Mesendoderm (in vitro differentiated cells): ENCODE measurements at regions not wholly inside any gene's neighbourhood (a gene's known extent, or its start where the extent isn't known, plus 50 kb on each side); places are given as distances from the start of the nearest gene placed in this dataset.

ENCODE experiments used
- DNase-seq: peaks from one replicate; pipeline ENCODE4 v3.0.0; 2013
- H2AK5ac ChIP-seq: 2 replicates; pipeline ENCODE4 v1.6.1; 2013; ENCODE audit warnings: low read length, inconsistent platforms
- H2BK120ac ChIP-seq: 2 replicates; pipeline ENCODE4 v1.6.1; 2013; ENCODE audit warnings: low read depth, mild to moderate bottlenecking, low read length, moderate library complexity, mixed read lengths
- H2BK15ac ChIP-seq: replicated peaks from 2 replicates; pipeline ENCODE4 v1.6.1; 2013; ENCODE audit warnings: low read depth, mild to moderate bottlenecking, moderate library complexity
- H2BK5ac ChIP-seq: 2 replicates; pipeline ENCODE4 v1.6.1; 2013; ENCODE audit warnings: low read length, inconsistent platforms
- H3K18ac ChIP-seq: 2 replicates; pipeline ENCODE4 v1.6.1; 2013; ENCODE audit warnings: mild to moderate bottlenecking, low read length, mixed read lengths
- H3K23ac ChIP-seq: one replicate; pipeline ENCODE4 v1.6.1; 2013; ENCODE audit warnings: low read length
- H3K27ac ChIP-seq: 2 replicates; pipeline ENCODE4 v1.5.1; 2013; ENCODE audit warnings: low read depth, mild to moderate bottlenecking, inconsistent platforms, low read length, moderate library complexity
- H3K27me3 ChIP-seq: 2 replicates; pipeline ENCODE4 v1.6.1; 2013; ENCODE audit warnings: low read length, control low read depth, mild to moderate bottlenecking, inconsistent platforms; ENCODE audit not compliant: insufficient read depth, poor library complexity
- H3K36me3 ChIP-seq: 2 replicates; pipeline ENCODE4 v1.6.1; 2013; ENCODE audit warnings: low read length, inconsistent platforms; ENCODE audit not compliant: control insufficient read depth, insufficient read depth
- H3K4ac ChIP-seq: one replicate; pipeline ENCODE4 v1.6.1; 2013; ENCODE audit warnings: low read depth, mild to moderate bottlenecking, low read length, moderate library complexity
- H3K4me1 ChIP-seq: 2 replicates; pipeline ENCODE4 v1.6.1; 2013; ENCODE audit warnings: low read depth, low read length, inconsistent platforms; ENCODE audit not compliant: control insufficient read depth
- H3K4me2 ChIP-seq: 2 replicates; pipeline ENCODE4 v1.6.1; 2013; ENCODE audit warnings: low read length
- H3K4me3 ChIP-seq: 2 replicates; pipeline ENCODE4 v1.5.1; 2013; ENCODE audit warnings: mild to moderate bottlenecking, low read length
- H3K56ac ChIP-seq: one replicate; pipeline ENCODE4 v1.6.1; 2013; ENCODE audit warnings: low read length
- H3K79me1 ChIP-seq: 2 replicates; pipeline ENCODE4 v1.6.1; 2013; ENCODE audit warnings: low read length, inconsistent platforms
- H3K79me2 ChIP-seq: 2 replicates; pipeline ENCODE4 v1.6.1; 2013; ENCODE audit warnings: mild to moderate bottlenecking, low read length; ENCODE audit not compliant: control insufficient read depth, insufficient read depth
- H3K9ac ChIP-seq: 2 replicates; pipeline ENCODE4 v1.6.1; 2013; ENCODE audit warnings: low read length, inconsistent platforms
- H4K5ac ChIP-seq: one replicate; pipeline ENCODE4 v1.6.1; 2013; ENCODE audit warnings: low read length
- H4K8ac ChIP-seq: one replicate; pipeline ENCODE4 v1.6.1; 2013; ENCODE audit warnings: low read depth, mild to moderate bottlenecking, control low read depth, low read length, moderate library complexity
- WGBS: extraction: QIAGEN DNeasy Blood & Tissue Kit; methylation state at CpG from one replicate; pipeline ENCODE4 v1.1.7; 2013; ENCODE audit warnings: low lambda C conversion rate, missing lambda C conversion rate; ENCODE audit not compliant: insufficient coverage; ENCODE audit errors: extremely low coverage; 5-methylcytosine and 5-hydroxymethylcytosine counted together

- Histone ChIP-seq H3K27me3 (no peaks in the 10 kb centered on the region), H2BK5ac (no peak overlapping the region), H4K5ac (no peak overlapping the region), H3K27ac (no peak overlapping the region), H3K79me1 (no peaks in the 10 kb centered on the region), H2BK120ac (peak overlapping the region; percentile 38), H4K8ac (no peak overlapping the region), H3K36me3 (no peaks in the 10 kb centered on the region), H3K4me3 (no peak overlapping the region), H3K18ac (peak overlapping the region; percentile 28), H3K4ac (no peak overlapping the region), H3K4me2 (no peak overlapping the region), H3K9ac (no peak overlapping the region), H2BK15ac (no peak overlapping the region), H3K79me2 (no peaks in the 10 kb centered on the region), H2AK5ac (no peak overlapping the region), H3K56ac (no peak overlapping the region), H3K4me1 (no peaks in the 10 kb centered on the region), H3K23ac (no peak overlapping the region)
- no CpG with 5 or more reads among the region's 5 CpGs for WGBS
- DNase-seq: no peak
These were observed 173.0 kb downstream of the PCSK1 start for GRCh38 chr5:96260009-96260408.

- Histone ChIP-seq H3K4me3 (no peak overlapping the region), H2AK5ac (no peak overlapping the region), H4K8ac (no peak overlapping the region), H3K4me2 (no peak overlapping the region), H3K27ac (no peak overlapping the region), H2BK5ac (no peak overlapping the region), H3K9ac (no peak overlapping the region), H4K5ac (no peak overlapping the region), H2BK15ac (no peak overlapping the region), H3K79me2 (no peaks in the 10 kb centered on the region), H3K36me3 (no peaks in the 10 kb centered on the region), H2BK120ac (no peak overlapping the region), H3K56ac (no peak overlapping the region), H3K27me3 (no peaks in the 10 kb centered on the region), H3K18ac (no peak overlapping the region), H3K4ac (no peak overlapping the region), H3K79me1 (no peaks in the 10 kb centered on the region), H3K4me1 (no peaks in the 10 kb centered on the region), H3K23ac (no peak overlapping the region)
- DNase-seq: peak; percentile 10
- no CpG with 5 or more reads among the region's 2 CpGs for WGBS
These were observed 173.8 kb downstream of the PCSK1 start for GRCh38 chr5:96259151-96259772.

GRCh38 chr5:96258692-96259091 is 174.4 kb downstream of the PCSK1 start:
- Histone ChIP-seq H3K23ac (no peak overlapping the region), H2BK120ac (no peak overlapping the region), H3K9ac (no peak overlapping the region), H3K79me1 (no peaks in the 10 kb centered on the region), H4K8ac (no peak overlapping the region), H3K4ac (no peak overlapping the region), H3K4me1 (no peaks in the 10 kb centered on the region), H3K27me3 (no peaks in the 10 kb centered on the region), H2BK15ac (no peak overlapping the region), H2AK5ac (no peak overlapping the region), H2BK5ac (no peak overlapping the region), H3K18ac (no peak overlapping the region), H3K36me3 (no peaks in the 10 kb centered on the region), H3K27ac (no peak overlapping the region), H4K5ac (no peak overlapping the region), H3K79me2 (no peaks in the 10 kb centered on the region), H3K56ac (no peak overlapping the region), H3K4me2 (no peak overlapping the region), H3K4me3 (no peak overlapping the region)
- no peak for DNase-seq

GRCh38 chr5:96257904-96258303 is 175.1 kb downstream of the PCSK1 start:
- H4K5ac ChIP-seq: no peak overlapping the region
- H3K4ac ChIP-seq: no peak overlapping the region
- H3K23ac ChIP-seq: no peak overlapping the region
- H3K27ac ChIP-seq: no peak overlapping the region
- no CpG with 5 or more reads among the region's 2 CpGs for WGBS
- H3K79me2 ChIP-seq: no peaks in the 10 kb centered on the region
- no peaks in the 10 kb centered on the region for H3K4me1 ChIP-seq
- no peak overlapping the region for H2BK15ac ChIP-seq
- H3K36me3 ChIP-seq: no peaks in the 10 kb centered on the region
- H3K18ac ChIP-seq: no peak overlapping the region
- H4K8ac ChIP-seq: no peak overlapping the region
- H2BK5ac ChIP-seq: no peak overlapping the region
- no peak overlapping the region for H2BK120ac ChIP-seq
- H3K27me3 ChIP-seq: no peaks in the 10 kb centered on the region
- no peak overlapping the region for H3K9ac ChIP-seq
- DNase-seq: no peak
- H3K4me2 ChIP-seq: no peak overlapping the region
- no peak overlapping the region for H3K4me3 ChIP-seq
- no peaks in the 10 kb centered on the region for H3K79me1 ChIP-seq
- no peak overlapping the region for H3K56ac ChIP-seq
- no peak overlapping the region for H2AK5ac ChIP-seq

- H2BK5ac ChIP-seq: no peak overlapping the region
- H3K4me1 ChIP-seq: no peaks in the 10 kb centered on the region
- no peaks in the 10 kb centered on the region for H3K79me1 ChIP-seq
- H4K8ac ChIP-seq: no peak overlapping the region
- peak; percentile 41 for DNase-seq
- H3K27ac ChIP-seq: no peak overlapping the region
- no peak overlapping the region for H4K5ac ChIP-seq
- no peak overlapping the region for H3K18ac ChIP-seq
- no peak overlapping the region for H2BK120ac ChIP-seq
- no CpG with 5 or more reads among the region's 5 CpGs for WGBS
- no peaks in the 10 kb centered on the region for H3K79me2 ChIP-seq
- no peak overlapping the region for H3K4me3 ChIP-seq
- H3K23ac ChIP-seq: no peak overlapping the region
- H3K36me3 ChIP-seq: no peaks in the 10 kb centered on the region
- no peak overlapping the region for H2AK5ac ChIP-seq
- H3K27me3 ChIP-seq: no peaks in the 10 kb centered on the region
- no peak overlapping the region for H3K56ac ChIP-seq
- no peak overlapping the region for H3K4ac ChIP-seq
- no peak overlapping the region for H2BK15ac ChIP-seq
- no peak overlapping the region for H3K9ac ChIP-seq
- no peak overlapping the region for H3K4me2 ChIP-seq
These were observed 176.1 kb downstream of the PCSK1 start for GRCh38 chr5:96256795-96257470.
